Stomach (tissue), 4 donors: ENCODE measurements at regions not wholly inside any gene's neighbourhood (a gene's known extent, or its start where the extent isn't known, plus 50 kb on each side); places are given as distances from the start of the nearest gene placed in this dataset.

Source experiments
- CTCF ChIP-seq, 7 experiments: fragments of 450-650 bp in 4 of 7; fragments of 200-600 bp in 3 of 7; sonication (generic) in 3 of 7; IDR thresholded peaks; one replicate each; pipeline ENCODE4 v1.5.1; 2016 to 2019; ENCODE audit warnings: antibody characterized with exemption in 7 of 7, control low read depth in 2 of 7, mild to moderate bottlenecking in 1 of 7
- EP300 ChIP-seq: sonication (generic); formaldehyde crosslinking; IDR thresholded peaks from one replicate; pipeline ENCODE4 v1.6.1; 2017; ENCODE audit warnings: antibody characterized with exemption
- POLR2A ChIP-seq, 4 donors: fragments of 450-650 bp; IDR thresholded peaks; one replicate each; pipeline ENCODE4 v1.6.1; 2016; ENCODE audit warnings: antibody characterized with exemption in 4 of 4, control low read depth in 2 of 4, mild to moderate bottlenecking in 1 of 4, moderate library complexity in 1 of 4
- POLR2AphosphoS5 ChIP-seq, 3 donors: sonication (generic); formaldehyde crosslinking; IDR thresholded peaks; one replicate each; pipeline ENCODE4 v1.6.1; 2016; ENCODE audit warnings: antibody characterized with exemption in 3 of 3

- TF ChIP-seq CTCF (IDR thresholded peaks at IDR 0.05) (no peak), EP300 (no peak), POLR2AphosphoS5 (IDR thresholded peaks at IDR 0.05) (no peak), POLR2A (IDR thresholded peaks at IDR 0.05) (no peak)
Observed at GRCh38 chr10:3931901-3932300, 146.9 kb upstream of the KLF6 start.
